ENCODE measurements at regions not wholly inside any gene's neighbourhood (a gene's known extent, or its start where the extent isn't known, plus 50 kb on each side); places are given as distances from the start of the nearest gene placed in this dataset.

GRCh38 chr14:51490205-51490604, 161.5 kb upstream of the FRMD6 start:
- TF ChIP-seq NFIC (IDR thresholded peaks at IDR 0.05), result no peak
- TF ChIP-seq EP300 (IDR thresholded peaks at IDR 0.05; ENCODE audit: borderline replicate concordance), result no peak
- TF ChIP-seq TEAD4 (IDR thresholded peaks at IDR 0.05), result no peak
- TF ChIP-seq CREB1 (IDR thresholded peaks at IDR 0.05; ENCODE audit: low read depth), result no peak
- no peak for TF ChIP-seq YY1 (IDR thresholded peaks at IDR 0.05; ENCODE audit: low read depth)
- TF ChIP-seq TAF1 (IDR thresholded peaks at IDR 0.05; ENCODE audit: low read depth), result no peak
- no peak for TF ChIP-seq RAD21 (IDR thresholded peaks at IDR 0.05; ENCODE audit: low read depth)
- no peak for TF ChIP-seq EGR1 (IDR thresholded peaks at IDR 0.05)
- no peak for TF ChIP-seq USF1 (IDR thresholded peaks at IDR 0.05)
- no peak for TF ChIP-seq CEBPB (IDR thresholded peaks at IDR 0.05)
- no peak for TF ChIP-seq TCF12 (IDR thresholded peaks at IDR 0.05; ENCODE audit: low read depth)
- no peak for TF ChIP-seq REST (IDR thresholded peaks at IDR 0.05; ENCODE audit: low read depth)
- TF ChIP-seq ZBTB7A (IDR thresholded peaks at IDR 0.05; ENCODE audit: low read depth), result no peak
- no peak for TF ChIP-seq FOXM1 (IDR thresholded peaks at IDR 0.05; ENCODE audit: borderline replicate concordance, low read depth)
- TF ChIP-seq MAX (IDR thresholded peaks at IDR 0.05), result no peak

- TF ChIP-seq TEAD4 (IDR thresholded peaks at IDR 0.05) (no peak), TCF12 (IDR thresholded peaks at IDR 0.05; ENCODE audit: low read depth) (no peak), CEBPB (IDR thresholded peaks at IDR 0.05) (no peak), FOXM1 (IDR thresholded peaks at IDR 0.05; ENCODE audit: borderline replicate concordance, low read depth) (no peak), REST (IDR thresholded peaks at IDR 0.05; ENCODE audit: low read depth) (no peak), YY1 (IDR thresholded peaks at IDR 0.05; ENCODE audit: low read depth) (no peak), MAX (IDR thresholded peaks at IDR 0.05) (no peak), USF1 (IDR thresholded peaks at IDR 0.05) (no peak), EGR1 (IDR thresholded peaks at IDR 0.05) (no peak), ZBTB7A (IDR thresholded peaks at IDR 0.05; ENCODE audit: low read depth) (no peak), TAF1 (IDR thresholded peaks at IDR 0.05; ENCODE audit: low read depth) (no peak), RAD21 (IDR thresholded peaks at IDR 0.05; ENCODE audit: low read depth) (no peak), NFIC (IDR thresholded peaks at IDR 0.05) (no peak), CREB1 (IDR thresholded peaks at IDR 0.05; ENCODE audit: low read depth) (no peak), EP300 (IDR thresholded peaks at IDR 0.05; ENCODE audit: borderline replicate concordance) (no peak)
Measured at GRCh38 chr14:51491036-51491545, 160.6 kb upstream of the FRMD6 start.

GRCh38 chr14:51491776-51492175, 159.9 kb upstream of the FRMD6 start:
- no peak for TF ChIP-seq TCF12 (IDR thresholded peaks at IDR 0.05; ENCODE audit: low read depth)

GRCh38 chr14:51495319-51495718, 156.4 kb upstream of the FRMD6 start:
- TF ChIP-seq CREB1 (IDR thresholded peaks at IDR 0.05; ENCODE audit: low read depth) (no peak), REST (IDR thresholded peaks at IDR 0.05; ENCODE audit: low read depth) (no peak), TCF12 (IDR thresholded peaks at IDR 0.05; ENCODE audit: low read depth) (no peak), ZBTB7A (IDR thresholded peaks at IDR 0.05; ENCODE audit: low read depth) (no peak), TEAD4 (IDR thresholded peaks at IDR 0.05) (no peak), EGR1 (IDR thresholded peaks at IDR 0.05) (no peak), YY1 (IDR thresholded peaks at IDR 0.05; ENCODE audit: low read depth) (no peak), USF1 (IDR thresholded peaks at IDR 0.05) (no peak), NFIC (IDR thresholded peaks at IDR 0.05) (no peak), CEBPB (IDR thresholded peaks at IDR 0.05) (no peak), FOXM1 (IDR thresholded peaks at IDR 0.05; ENCODE audit: borderline replicate concordance, low read depth) (no peak), EP300 (IDR thresholded peaks at IDR 0.05; ENCODE audit: borderline replicate concordance) (no peak), TAF1 (IDR thresholded peaks at IDR 0.05; ENCODE audit: low read depth) (no peak), RAD21 (IDR thresholded peaks at IDR 0.05; ENCODE audit: low read depth) (no peak), MAX (IDR thresholded peaks at IDR 0.05) (no peak)
